K562 (cell line): ENCODE measurements at regions not wholly inside any gene's neighbourhood (a gene's known extent, or its start where the extent isn't known, plus 50 kb on each side); places are given as distances from the start of the nearest gene placed in this dataset.

ENCODE experiments used
- ATAC-seq: fragments of 200-7000 bp; cut with Tn5 transposase; 3 replicates; pipeline ENCODE4 v1.9.1; 2020; ENCODE audit warnings: moderate library complexity
- BruUV-seq: library from RNA; stranded (reverse); fragments of 400-500 nt; replicated peaks from 2 replicates; lab custom pipeline; 2021; lab: Mats Ljungman, UMichigan
- CTCF ChIA-PET: fragments of 300-600 bp; formaldehyde crosslinking; extraction: SDS; loops from one replicate; lab custom pipeline; 2021; ENCODE audit warnings: low intra/inter-chr PET ratio; lab: Yijun Ruan, JAX
- POLR2A ChIA-PET: fragments of 300-600, 350-650 bp; sonication (Branson Sonifier 250); formaldehyde crosslinking; extraction: SDS; loops from one replicate; lab custom pipeline; 2021; ENCODE audit warnings: antibody characterized with exemption, inconsistent platforms; lab: Yijun Ruan, JAX
- DNase-seq, 4 experiments: peaks; one replicate each; pipeline versions ENCODE4 v3.0.0 to v3.0.0-alpha.2; 2011 to 2018; ENCODE audit warnings: low spot score in 3 of 4, mixed read lengths in 3 of 4; ENCODE audit errors: extremely low read depth in 1 of 4
- FAIRE-seq: peaks from 2 replicates; lab custom pipeline; 2011; peaks lifted over from hg19 to GRCh38; lab: Jason Lieb, UNC
- H2AFZ ChIP-seq: 2 replicates; pipeline ENCODE4 v1.6.0; 2011; ENCODE audit warnings: low read depth, low read length, control low read depth, inconsistent platforms
- H3K27ac ChIP-seq: fragments of 200-600 bp; 3 replicates; pipeline ENCODE4 v1.8.0; 2011; ENCODE audit warnings: low read depth, mild to moderate bottlenecking, control low read depth, inconsistent platforms, low read length, moderate library complexity, mixed read lengths; ENCODE audit errors: extremely low read depth
- H3K27me3 ChIP-seq, 2 experiments: fragments of 300-600 bp in 1 of 2; 2 replicates in 1 of 2; 3 replicates in 1 of 2; pipeline versions ENCODE4 v1.6.0 to v1.8.0; 2011; ENCODE audit warnings: inconsistent platforms in 2 of 2, low read length in 2 of 2, mild to moderate bottlenecking in 1 of 2, mixed read lengths in 1 of 2, moderate library complexity in 1 of 2; ENCODE audit not compliant: control insufficient read depth in 2 of 2, insufficient read depth in 2 of 2
- H3K36me3 ChIP-seq: fragments of 300-600 bp; 3 replicates; pipeline ENCODE4 v1.8.0; 2011; ENCODE audit warnings: mild to moderate bottlenecking, low read length, inconsistent platforms; ENCODE audit not compliant: control insufficient read depth, insufficient read depth
- H3K4me1 ChIP-seq, 2 experiments: fragments of 200-600 bp in 1 of 2; replicated peaks in 1 of 2; 2 replicates in 1 of 2; 3 replicates in 1 of 2; pipeline versions ENCODE4 v1.5.1 to v1.8.0; 2011; ENCODE audit warnings: inconsistent platforms in 2 of 2, low read length in 2 of 2, mild to moderate bottlenecking in 1 of 2, mixed read lengths in 1 of 2, moderate library complexity in 1 of 2; ENCODE audit not compliant: control insufficient read depth in 2 of 2, insufficient read depth in 2 of 2
- H3K4me2 ChIP-seq: 2 replicates; pipeline ENCODE4 v1.6.1; 2011; ENCODE audit warnings: low read length, control low read depth, inconsistent platforms, mixed read lengths; ENCODE audit not compliant: insufficient read depth
- H3K4me3 ChIP-seq: fragments of 200-600 bp; sonication (generic), shearing (Covaris generic); 2 replicates; pipeline ENCODE4 v1.5.1; 2016; ENCODE audit warnings: control low read depth, inconsistent platforms
- H3K79me2 ChIP-seq: fragments of 200-600 bp; 3 replicates; pipeline ENCODE4 v1.8.0; 2011; ENCODE audit warnings: low read length, inconsistent platforms; ENCODE audit not compliant: control insufficient read depth, insufficient read depth
- H3K9ac ChIP-seq, 2 experiments: 2 replicates each; pipeline versions ENCODE4 v1.6.0 to v1.6.1; 2011; ENCODE audit warnings: low read depth in 2 of 2, low read length in 2 of 2, control low read depth in 1 of 2, inconsistent platforms in 1 of 2, mild to moderate bottlenecking in 1 of 2, mixed read lengths in 1 of 2; ENCODE audit not compliant: insufficient read depth in 1 of 2
- H3K9me1 ChIP-seq: one replicate; pipeline ENCODE4 v1.6.0; 2011; ENCODE audit warnings: inconsistent platforms, mild to moderate bottlenecking, low read length, moderate library complexity; ENCODE audit not compliant: control insufficient read depth, insufficient read depth
- H3K9me3 ChIP-seq: replicated peaks from 2 replicates; pipeline ENCODE4 v1.5.1; 2011; ENCODE audit warnings: low read depth, low read length, inconsistent platforms; ENCODE audit not compliant: control insufficient read depth, insufficient read depth
- H4K20me1 ChIP-seq: replicated peaks from 2 replicates; pipeline ENCODE4 v1.6.1; 2011; ENCODE audit warnings: low read length, inconsistent platforms, mixed read lengths; ENCODE audit not compliant: control insufficient read depth, insufficient read depth
- BCOR ChIP-seq: fragments of 450-650 bp; IDR thresholded peaks from 2 replicates; pipeline ENCODE4 v1.6.1; 2016
- CBX2 ChIP-seq: fragments of 200-600 bp; sonication (generic); IDR thresholded peaks from one replicate; pipeline ENCODE4 v1.6.1; 2012; ENCODE audit warnings: mild to moderate bottlenecking, low read length, inconsistent platforms; ENCODE audit not compliant: insufficient read depth, poor library complexity, severe bottlenecking
- CTBP1 ChIP-seq: fragments of 450-650 bp; IDR thresholded peaks from 2 replicates; pipeline ENCODE4 v1.6.1; 2016; ENCODE audit warnings: borderline replicate concordance
- FOXP4 ChIP-seq: sonication (generic); formaldehyde crosslinking; IDR thresholded peaks from 2 replicates; pipeline ENCODE4 v1.8.0; 2022; ENCODE audit warnings: mild to moderate bottlenecking, missing genetic modification reagents, borderline replicate concordance
- RFX1 ChIP-seq: fragments of 450-650 bp; IDR thresholded peaks from 2 replicates; pipeline ENCODE4 v1.6.1; 2016; ENCODE audit warnings: mild to moderate bottlenecking, moderate library complexity
- TOE1 ChIP-seq, 2 experiments: fragments of 450-650 bp in 1 of 2; sonication (generic) in 1 of 2; formaldehyde crosslinking in 1 of 2; IDR thresholded peaks; 2 replicates each; pipeline versions ENCODE4 v1.7.1 to v1.8.0; 2016 to 2022; ENCODE audit warnings: borderline replicate concordance in 2 of 2, mild to moderate bottlenecking in 2 of 2, antibody characterized with exemption in 1 of 2, inconsistent platforms in 1 of 2, low read depth in 1 of 2, missing genetic modification reagents in 1 of 2, moderate library complexity in 1 of 2
- ZBTB49 ChIP-seq: sonication (generic); formaldehyde crosslinking; IDR thresholded peaks from 2 replicates; pipeline ENCODE4 v1.8.0; 2022; ENCODE audit warnings: missing genetic modification reagents, mild to moderate bottlenecking, borderline replicate concordance
- ZNF717 ChIP-seq: fragments of 250-450 bp; sonication (Bioruptor Pico); IDR thresholded peaks from 2 replicates; pipeline ENCODE4 v1.5.0; 2021
- WGBS: fragments of 100-300 bp; shearing (Covaris generic); methylation state at CpG from one replicate; pipeline ENCODE4 v1.1.6; 2016; ENCODE audit warnings: low coverage, mixed read lengths; ENCODE audit not compliant: insufficient coverage; ENCODE audit errors: missing lambda C conversion rate; 5-methylcytosine and 5-hydroxymethylcytosine counted together
- in situ Hi-C: fragments of 300-500 bp; cut with MboI; formaldehyde crosslinking; loops from 4 replicates; pipeline ENCODE4 v1.15.0; 2018; ENCODE audit warnings: inconsistent platforms, mixed read lengths
- intact Hi-C: fragments of 100-400 bp; cut with micrococcal nuclease; formaldehyde crosslinking; loops from 2 replicates; pipeline ENCODE4 v1.14.2; 2022
- TF ChIP-seq, protein P1 (sequence below): fragments of 450-650 bp; IDR thresholded peaks from 2 replicates; pipeline ENCODE4 v1.6.1; 2014; ENCODE audit warnings: low read depth, mild to moderate bottlenecking, moderate library complexity, borderline replicate concordance
- TF ChIP-seq, protein P2 (sequence below): fragments of 250-450 bp; sonication (Bioruptor Pico); IDR thresholded peaks from 2 replicates; pipeline ENCODE4 v1.9.0; 2021; ENCODE audit warnings: mild to moderate bottlenecking

DNA sequence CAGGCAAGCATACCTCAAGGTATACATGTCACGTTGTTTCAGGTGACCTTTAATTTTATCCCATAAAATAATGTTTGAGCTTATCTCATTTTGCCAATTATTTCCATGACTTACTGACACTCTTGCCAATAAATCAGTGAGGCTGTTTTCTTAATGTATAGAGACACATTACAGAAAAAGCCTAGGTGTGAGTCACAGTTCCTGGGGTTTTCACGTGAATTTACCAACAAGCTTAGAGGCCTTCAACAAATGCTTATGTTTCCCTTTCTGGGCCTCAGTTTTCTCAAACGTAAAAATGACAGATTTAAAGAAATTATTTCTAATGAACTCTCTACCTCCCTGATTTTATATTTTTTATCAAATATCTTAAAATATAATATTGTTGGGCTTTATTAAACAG is 517.5 kb upstream of the SPHKAP start:
- no peak for ATAC-seq
- Histone ChIP-seq H4K20me1 (no peaks in the 10 kb centered on the region), H3K36me3 (no peaks in the 10 kb centered on the region), H3K4me3 (no peak overlapping the region), H3K4me2 (no peak overlapping the region), H3K9ac (no peak overlapping the region), H3K9me3 (no peaks in the 10 kb centered on the region), H3K9me1 (no peaks in the 10 kb centered on the region), H3K27me3 (no peaks in the 10 kb centered on the region), H3K27ac (no peak overlapping the region), H3K4me1 (no peaks in the 10 kb centered on the region), H3K79me2 (no peaks in the 10 kb centered on the region), H2AFZ (no peak overlapping the region)
- ChIA-PET POLR2A (no interaction called here), CTCF (no interaction called here)
- TF ChIP-seq BCOR = no peak
- 0% methylated on average over 2 of the region's 3 CpGs for WGBS
- in situ Hi-C loops (no loop called here), intact Hi-C loops (no loop called here)
- FAIRE-seq = no peak
- BruUV-seq = no TSS peak
- no peak for DNase-seq

DNA sequence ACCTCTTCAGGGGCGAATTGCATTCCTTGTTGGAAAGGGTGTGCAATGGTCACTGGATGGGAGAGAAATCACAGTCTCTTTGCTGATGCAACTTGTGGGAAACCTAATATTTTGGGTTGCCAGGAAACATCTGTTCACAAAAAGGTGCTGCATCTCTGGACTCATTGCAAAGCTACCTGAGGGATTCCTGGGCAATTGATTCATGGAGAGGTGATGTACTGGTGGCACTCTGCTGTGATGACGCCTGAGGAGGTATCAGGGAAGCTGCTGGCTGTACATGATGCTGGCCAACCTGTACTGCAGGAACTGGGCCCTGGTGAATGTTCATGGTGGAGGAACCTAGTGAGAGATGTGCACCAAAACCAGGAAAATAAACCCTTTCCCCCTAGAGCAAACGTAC is 516.0 kb upstream of the SPHKAP start:
- intact Hi-C loops (no loop called here), in situ Hi-C loops (no loop called here)
- ATAC-seq = no peak
- no peak for DNase-seq
- H2AFZ ChIP-seq = no peak overlapping the region
- H3K36me3 ChIP-seq = no peaks in the 10 kb centered on the region
- FAIRE-seq = no peak
- POLR2A ChIA-PET = no interaction called here
- H4K20me1 ChIP-seq = no peaks in the 10 kb centered on the region
- H3K4me3 ChIP-seq = no peak overlapping the region
- no peaks in the 10 kb centered on the region for H3K79me2 ChIP-seq
- CTCF ChIA-PET = no interaction called here
- WGBS = 0% methylated on average over 2 of the region's 3 CpGs
- no peaks in the 10 kb centered on the region for H3K27me3 ChIP-seq
- H3K9me3 ChIP-seq = no peaks in the 10 kb centered on the region
- no peak overlapping the region for H3K27ac ChIP-seq
- H3K4me2 ChIP-seq = no peak overlapping the region
- H3K4me1 ChIP-seq = no peaks in the 10 kb centered on the region
- BruUV-seq = no TSS peak
- no peaks in the 10 kb centered on the region for H3K9me1 ChIP-seq
- no peak overlapping the region for H3K9ac ChIP-seq
- TF ChIP-seq CTBP1 (no peak), ZNF717 (CRISPR knock-in tag) (no peak), RFX1 (no peak), CBX2 (no peak), TOE1 (IDR thresholded peaks at IDR 0.05; ENCODE audit: borderline replicate concordance) (no peak), TOE1 (CRISPR knock-in tag; IDR thresholded peaks at IDR 0.05; ENCODE audit: borderline replicate concordance, low read depth) (no peak), ZBTB49 (CRISPR knock-in tag) (no peak), FOXP4 (no peak)
- TF ChIP-seq, protein P1, sequence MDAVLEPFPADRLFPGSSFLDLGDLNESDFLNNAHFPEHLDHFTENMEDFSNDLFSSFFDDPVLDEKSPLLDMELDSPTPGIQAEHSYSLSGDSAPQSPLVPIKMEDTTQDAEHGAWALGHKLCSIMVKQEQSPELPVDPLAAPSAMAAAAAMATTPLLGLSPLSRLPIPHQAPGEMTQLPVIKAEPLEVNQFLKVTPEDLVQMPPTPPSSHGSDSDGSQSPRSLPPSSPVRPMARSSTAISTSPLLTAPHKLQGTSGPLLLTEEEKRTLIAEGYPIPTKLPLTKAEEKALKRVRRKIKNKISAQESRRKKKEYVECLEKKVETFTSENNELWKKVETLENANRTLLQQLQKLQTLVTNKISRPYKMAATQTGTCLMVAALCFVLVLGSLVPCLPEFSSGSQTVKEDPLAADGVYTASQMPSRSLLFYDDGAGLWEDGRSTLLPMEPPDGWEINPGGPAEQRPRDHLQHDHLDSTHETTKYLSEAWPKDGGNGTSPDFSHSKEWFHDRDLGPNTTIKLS = no peak
- TF ChIP-seq, protein P2, sequence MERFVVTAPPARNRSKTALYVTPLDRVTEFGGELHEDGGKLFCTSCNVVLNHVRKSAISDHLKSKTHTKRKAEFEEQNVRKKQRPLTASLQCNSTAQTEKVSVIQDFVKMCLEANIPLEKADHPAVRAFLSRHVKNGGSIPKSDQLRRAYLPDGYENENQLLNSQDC = no peak
